BJ (cell line): ENCODE measurements at regions not wholly inside any gene's neighbourhood (a gene's known extent, or its start where the extent isn't known, plus 50 kb on each side); places are given as distances from the start of the nearest gene placed in this dataset.

ENCODE experiments used
- CTCF ChIA-PET: fragments of 350-600 bp; formaldehyde crosslinking; extraction: SDS; loops from one replicate; lab custom pipeline; 2021; ENCODE audit warnings: antibody characterized with exemption, inconsistent platforms; lab: Yijun Ruan, JAX
- POLR2A ChIA-PET: fragments of 300-600 bp; sonication (Branson Sonifier 250); formaldehyde crosslinking; extraction: SDS; loops from one replicate; lab custom pipeline; 2021; ENCODE audit warnings: antibody characterized with exemption; lab: Charles Lee
- DNase-seq: peaks from one replicate; pipeline ENCODE4 v3.0.0-alpha.2; 2011; ENCODE audit warnings: low read depth
- H3K27me3 ChIP-seq: 2 replicates; pipeline ENCODE4 v1.6.0; 2011; ENCODE audit warnings: low read length; ENCODE audit not compliant: control insufficient read depth, insufficient read depth
- H3K36me3 ChIP-seq: 2 replicates; pipeline ENCODE4 v1.5.1; 2011; ENCODE audit warnings: low read length; ENCODE audit not compliant: control insufficient read depth, insufficient read depth
- H3K4me3 ChIP-seq: 2 replicates; pipeline ENCODE4 v1.5.1; 2011; ENCODE audit warnings: low read depth, mild to moderate bottlenecking, control low read depth, low read length
- CTCF ChIP-seq: IDR thresholded peaks from 2 replicates; pipeline ENCODE4 v1.5.1; 2011; ENCODE audit warnings: low read depth, mild to moderate bottlenecking, control low read depth, inconsistent platforms, low read length, moderate library complexity; ENCODE audit not compliant: insufficient read depth

GRCh38 chr9:20187318-20187717 is 398.5 kb upstream of the SLC24A2 start:
- ChIA-PET CTCF (no interaction called here), POLR2A (no interaction called here)
- Histone ChIP-seq H3K4me3 (no peak overlapping the region), H3K36me3 (no peaks in the 10 kb centered on the region), H3K27me3 (no peaks in the 10 kb centered on the region; the same call in 1 of the 2 replicates)
- TF ChIP-seq CTCF = no peak
- no peak for DNase-seq

GRCh38 chr9:20186823-20187222 is 398.0 kb upstream of the SLC24A2 start:
- POLR2A ChIA-PET = no interaction called here

GRCh38 chr9:20186231-20186630 is 397.4 kb upstream of the SLC24A2 start:
- ChIA-PET CTCF (no interaction called here), POLR2A (no interaction called here)
- no peaks in the 10 kb centered on the region for H3K36me3 ChIP-seq
- H3K4me3 ChIP-seq = no peak overlapping the region
- no peak for TF ChIP-seq CTCF
- no peaks in the 10 kb centered on the region; the same call in 1 of the 2 replicates for H3K27me3 ChIP-seq
- DNase-seq = no peak

More at GRCh38 chr9:20186823-20187222, 398.0 kb upstream of the SLC24A2 start:
- TF ChIP-seq CTCF = no peak
- Histone ChIP-seq H3K27me3 (no peaks in the 10 kb centered on the region; the same call in 1 of the 2 replicates), H3K36me3 (no peaks in the 10 kb centered on the region), H3K4me3 (no peak overlapping the region)
- CTCF ChIA-PET = no interaction called here
- no peak for DNase-seq

GRCh38 chr9:20184541-20184940 is 395.7 kb upstream of the SLC24A2 start:
- no peak for DNase-seq
- Histone ChIP-seq H3K36me3 (no peaks in the 10 kb centered on the region), H3K4me3 (no peak overlapping the region), H3K27me3 (no peaks in the 10 kb centered on the region)
- ChIA-PET CTCF (no interaction called here), POLR2A (no interaction called here)
- TF ChIP-seq CTCF = no peak

GRCh38 chr9:20178679-20179078 is 389.8 kb upstream of the SLC24A2 start:
- POLR2A ChIA-PET = no interaction called here
- Histone ChIP-seq H3K4me3 (no peak overlapping the region), H3K36me3 (no peaks in the 10 kb centered on the region), H3K27me3 (no peaks in the 10 kb centered on the region; the same call in 1 of the 2 replicates)
- TF ChIP-seq CTCF = no peak
- DNase-seq = no peak
- CTCF ChIA-PET = no interaction called here
